Left ventricle myocardium superior (tissue), 1 donor: ENCODE measurements at regions not wholly inside any gene's neighbourhood (a gene's known extent, or its start where the extent isn't known, plus 50 kb on each side); places are given as distances from the start of the nearest gene placed in this dataset.
A peak's percentile ranks its signal among the peaks of the same experiment; 100 is the strongest.
"Not testable (repeated sequence)": the region's sequence is repeated elsewhere in the genome, so short reads cannot be mapped to it uniquely, and the experiment has no call there.

Experiments
- ATAC-seq: fragments of 200-7000 bp; cut with Tn5 transposase; one replicate; pipeline ENCODE4 v1.9.1; 2020; ENCODE audit warnings: mild to moderate bottlenecking, moderate library complexity
- DNase-seq: peaks from one replicate; pipeline ENCODE4 v3.0.0-alpha.2; 2020
- intact Hi-C: fragments of 100-400 bp; cut with micrococcal nuclease; formaldehyde crosslinking; loops from one replicate; pipeline ENCODE4 v1.11.0; 2022
- donor health status: DM: no; HTN: yes; CAD: no; lungs with severe emphysema.

GRCh38 chr5:122656160-122656559, 118.7 kb upstream of the SNX2 start:
- intact Hi-C loops: no loop called here
- DNase-seq (no peak), ATAC-seq (no peak)

GRCh38 chr5:122656577-122656976, 118.3 kb upstream of the SNX2 start:
- intact Hi-C loops: no loop called here
- DNase-seq: no peak
- no peak for ATAC-seq

GRCh38 chr5:122661496-122662180, 113.2 kb upstream of the SNX2 start:
- ATAC-seq (peak; percentile 27), DNase-seq (no peak)
- intact Hi-C loops: no loop called here

GRCh38 chr5:122665051-122665450, 109.8 kb upstream of the SNX2 start:
- intact Hi-C loops: no loop called here
- DNase-seq: no peak
- ATAC-seq: no peak

GRCh38 chr5:122668552-122668951, 106.3 kb upstream of the SNX2 start:
- intact Hi-C loops: no loop called here
- DNase-seq (no peak), ATAC-seq (no peak)

GRCh38 chr5:122669709-122670108, 105.2 kb upstream of the SNX2 start:
- ATAC-seq, DNase-seq, intact Hi-C loops: not testable (repeated sequence)

GRCh38 chr5:122673343-122673742, 101.5 kb upstream of the SNX2 start:
- ATAC-seq: peak; percentile 99
- intact Hi-C loops: no loop called here
- peak; percentile 36 for DNase-seq

GRCh38 chr5:122674385-122674784, 100.5 kb upstream of the SNX2 start:
- ATAC-seq (no peak), DNase-seq (no peak)
- intact Hi-C loops: no loop called here

GRCh38 chr5:122680623-122681350, 94.1 kb upstream of the SNX2 start:
- no peak for DNase-seq
- intact Hi-C loops: no loop called here
- ATAC-seq: no peak

- ATAC-seq: no peak
- intact Hi-C loops: no loop called here
Measured at GRCh38 chr5:122683631-122684030, 91.2 kb upstream of the SNX2 start.

GRCh38 chr5:122690266-122690665, 84.6 kb upstream of the SNX2 start:
- DNase-seq (no peak), ATAC-seq (no peak)
- intact Hi-C loops: no loop called here

More at GRCh38 chr5:122683631-122684030, 91.2 kb upstream of the SNX2 start:
- no peak for DNase-seq

- intact Hi-C loops: no loop called here
Measured at GRCh38 chr5:122691931-122692330, 82.9 kb upstream of the SNX2 start.

GRCh38 chr5:122693963-122694362, 80.9 kb upstream of the SNX2 start:
- no peak for ATAC-seq
- intact Hi-C loops: no loop called here

More at GRCh38 chr5:122691931-122692330, 82.9 kb upstream of the SNX2 start:
- no peak for DNase-seq
- no peak for ATAC-seq

GRCh38 chr5:122694884-122695283, 80.0 kb upstream of the SNX2 start:
- intact Hi-C loops: no loop called here
- DNase-seq: no peak
- no peak for ATAC-seq

More at GRCh38 chr5:122693963-122694362, 80.9 kb upstream of the SNX2 start:
- DNase-seq: no peak

- ATAC-seq, DNase-seq, intact Hi-C loops: not testable (repeated sequence)
Measured at GRCh38 chr5:122696735-122697134, 78.1 kb upstream of the SNX2 start.

GRCh38 chr5:122697191-122697590, 77.7 kb upstream of the SNX2 start:
- intact Hi-C loops: no loop called here
- ATAC-seq: no peak

GRCh38 chr5:122699201-122699600, 75.7 kb upstream of the SNX2 start:
- intact Hi-C loops: no loop called here
- ATAC-seq (no peak), DNase-seq (no peak)

More at GRCh38 chr5:122697191-122697590, 77.7 kb upstream of the SNX2 start:
- no peak for DNase-seq

- intact Hi-C loops: no loop called here
- DNase-seq: no peak
Measured at GRCh38 chr5:122701640-122702523, 73.0 kb upstream of the SNX2 start.

GRCh38 chr5:122702524-122702875, 72.4 kb upstream of the SNX2 start:
- intact Hi-C loops: no loop called here
- ATAC-seq: no peak
- DNase-seq: no peak

More at GRCh38 chr5:122701640-122702523, 73.0 kb upstream of the SNX2 start:
- ATAC-seq: no peak

- intact Hi-C loops: no loop called here
- DNase-seq (no peak), ATAC-seq (no peak)
Measured at GRCh38 chr5:122703203-122703602, 71.7 kb upstream of the SNX2 start.
